ENCODE measurements at regions not wholly inside any gene's neighbourhood (a gene's known extent, or its start where the extent isn't known, plus 50 kb on each side); places are given as distances from the start of the nearest gene placed in this dataset.

GRCh38 chr11:16685914-16686313, 52.5 kb upstream of the C11orf58 start:
- DNase-seq, result no peak

- DNase-seq, result no peak
Measured at GRCh38 chr11:16678466-16679116, 59.9 kb upstream of the C11orf58 start.

GRCh38 chr11:16669799-16670415, 68.5 kb upstream of the C11orf58 start:
- no peak for DNase-seq

GRCh38 chr11:16632295-16633200, 105.9 kb upstream of the C11orf58 start:
- no peak for DNase-seq

- no peak for DNase-seq
Measured at GRCh38 chr11:16630651-16631050, 107.8 kb upstream of the C11orf58 start.

- DNase-seq, result no peak
Measured at GRCh38 chr11:16618431-16618830, 120.0 kb upstream of the C11orf58 start.

GRCh38 chr11:16615480-16615879, 123.0 kb upstream of the C11orf58 start:
- DNase-seq, result no peak

GRCh38 chr11:16613512-16614381, 124.7 kb upstream of the C11orf58 start:
- peak; percentile 30 for DNase-seq

- no peak for DNase-seq
Measured at GRCh38 chr11:16613262-16613511, 125.3 kb upstream of the C11orf58 start.

GRCh38 chr11:16612566-16613261, 125.7 kb upstream of the C11orf58 start:
- no peak for DNase-seq

GRCh38 chr11:16611926-16612565, 126.4 kb upstream of the C11orf58 start:
- no peak for DNase-seq

GRCh38 chr11:16611401-16611921, 127.0 kb upstream of the C11orf58 start:
- no peak for DNase-seq

GRCh38 chr11:16610738-16611388, 127.6 kb upstream of the C11orf58 start:
- DNase-seq, result no peak

GRCh38 chr11:16610213-16610737, 128.2 kb upstream of the C11orf58 start:
- no peak for DNase-seq

GRCh38 chr11:16609769-16610168, 128.7 kb upstream of the C11orf58 start:
- no peak for DNase-seq

- DNase-seq, result no peak
Measured at GRCh38 chr11:16607675-16608644, 130.5 kb upstream of the C11orf58 start.

- no peak for DNase-seq
Measured at GRCh38 chr11:16606784-16607674, 131.4 kb upstream of the C11orf58 start.
